ENCODE measurements at regions not wholly inside any gene's neighbourhood (a gene's known extent, or its start where the extent isn't known, plus 50 kb on each side); places are given as distances from the start of the nearest gene placed in this dataset.

- no peak overlapping the region for H3K14ac ChIP-seq (ENCODE audit: insufficient read depth, low read length)
- no peaks in the 10 kb centered on the region for H3K23me2 ChIP-seq (ENCODE audit: insufficient read length, low read depth, low read length, poor library complexity, severe bottlenecking)
- no peak overlapping the region for H3K56ac ChIP-seq (ENCODE audit: insufficient read length, low read depth, low read length)
- no peak overlapping the region for H2BK20ac ChIP-seq (ENCODE audit: low read depth, low read length, poor library complexity, severe bottlenecking)
- H3K23ac ChIP-seq (ENCODE audit: insufficient read length, low read depth, low read length), result no peak overlapping the region
- H3K27me3 ChIP-seq (ENCODE audit: insufficient read depth, low read length), result no peaks in the 10 kb centered on the region
- Mint-ChIP-seq H3K9me3 (peaks cover 0 to 2% of the 10 kb centered on the region in 2 experiments; a peak in 2 of 5 replicates), H3K4me3 (no peak overlapping the region), H3K27me3 (ENCODE audit: low read depth) (no peaks in the 10 kb centered on the region), H3K36me3 (ENCODE audit: insufficient read depth in 1 of 3, low read depth in 3 of 3) (no peaks in the 10 kb centered on the region; a peak in 2 of 7 replicates), H3K27ac (no peak overlapping the region), H3K4me1 (no peaks in the 10 kb centered on the region)
- H2BK120ac ChIP-seq (ENCODE audit: low read depth, low read length, poor library complexity, severe bottlenecking), result no peak overlapping the region
- no peaks in the 10 kb centered on the region for H3K9me3 ChIP-seq (ENCODE audit: control insufficient read depth, low read depth, low read length)
- no CpG with 5 or more reads among the region's 3 CpGs for WGBS (ENCODE audit: extremely low coverage, insufficient read length, low lambda C conversion rate)
- no peak overlapping the region for H3K4me2 ChIP-seq (ENCODE audit: insufficient read depth, insufficient read length, low read length)
- H2BK5ac ChIP-seq (ENCODE audit: insufficient read length, low read length), result no peak overlapping the region
- no peak overlapping the region for H3K27ac ChIP-seq (ENCODE audit: insufficient read length, low read depth, low read length)
- no peaks in the 10 kb centered on the region for H4K20me1 ChIP-seq (ENCODE audit: control insufficient read depth, insufficient read depth, insufficient read length)
- no peak overlapping the region for H2AK5ac ChIP-seq (ENCODE audit: insufficient read length, low read length)
- H2BK15ac ChIP-seq (ENCODE audit: low read depth, low read length), result no peak overlapping the region
- H2BK12ac ChIP-seq (ENCODE audit: insufficient read length, low read depth, low read length), result no peak overlapping the region
- no peak overlapping the region for H3K18ac ChIP-seq (ENCODE audit: insufficient read length, low read depth, low read length)
- no peak overlapping the region for H4K5ac ChIP-seq (ENCODE audit: insufficient read length, low read depth, low read length)
- H4K8ac ChIP-seq (replicated peaks; ENCODE audit: insufficient read length, low read depth, low read length), result no peak overlapping the region
- H3K79me2 ChIP-seq (ENCODE audit: insufficient read depth, low read length), result no peaks in the 10 kb centered on the region
- H4K91ac ChIP-seq (ENCODE audit: insufficient read length, low read depth, low read length), result no peak overlapping the region
- H3K9ac ChIP-seq (ENCODE audit: extremely low read depth, insufficient read length, low read length), result no peak overlapping the region
- H3K4ac ChIP-seq (ENCODE audit: low read depth, low read length), result no peak overlapping the region
- no peaks in the 10 kb centered on the region for H3K4me1 ChIP-seq (ENCODE audit: insufficient read depth, low read length)
- no peak for TF ChIP-seq CTCF (conservative IDR thresholded peaks at IDR 0.05)
- H3K79me1 ChIP-seq (ENCODE audit: insufficient read depth, low read depth, low read length, poor library complexity, severe bottlenecking), result no peaks in the 10 kb centered on the region
- H3T11ph ChIP-seq (ENCODE audit: low read length), result no peak overlapping the region
- DNase-seq, result no peak
- no peak overlapping the region for H2AFZ ChIP-seq (ENCODE audit: low read length)
Observed at GRCh38 chr1:238135708-238136664, 245.3 kb upstream of the ZP4 start.
